Esophagus squamous epithelium (tissue), 4 donors: ENCODE measurements at regions not wholly inside any gene's neighbourhood (a gene's known extent, or its start where the extent isn't known, plus 50 kb on each side); places are given as distances from the start of the nearest gene placed in this dataset.

Experiments used
- POLR2A ChIP-seq, 4 donors: fragments of 450-650 bp; IDR thresholded peaks; one replicate each; pipeline ENCODE4 v1.6.1; 2017; ENCODE audit warnings: antibody characterized with exemption in 4 of 4, mild to moderate bottlenecking in 4 of 4, moderate library complexity in 3 of 4
- TF ChIP-seq, protein P1 (sequence below), 6 experiments: fragments of 450-650 bp in 4 of 6; fragments of 200-600 bp in 2 of 6; sonication (generic) in 2 of 6; IDR thresholded peaks; one replicate each; pipeline ENCODE4 v1.5.1; 2016 to 2019; ENCODE audit warnings: antibody characterized with exemption in 6 of 6, mild to moderate bottlenecking in 4 of 6, moderate library complexity in 4 of 6

DNA sequence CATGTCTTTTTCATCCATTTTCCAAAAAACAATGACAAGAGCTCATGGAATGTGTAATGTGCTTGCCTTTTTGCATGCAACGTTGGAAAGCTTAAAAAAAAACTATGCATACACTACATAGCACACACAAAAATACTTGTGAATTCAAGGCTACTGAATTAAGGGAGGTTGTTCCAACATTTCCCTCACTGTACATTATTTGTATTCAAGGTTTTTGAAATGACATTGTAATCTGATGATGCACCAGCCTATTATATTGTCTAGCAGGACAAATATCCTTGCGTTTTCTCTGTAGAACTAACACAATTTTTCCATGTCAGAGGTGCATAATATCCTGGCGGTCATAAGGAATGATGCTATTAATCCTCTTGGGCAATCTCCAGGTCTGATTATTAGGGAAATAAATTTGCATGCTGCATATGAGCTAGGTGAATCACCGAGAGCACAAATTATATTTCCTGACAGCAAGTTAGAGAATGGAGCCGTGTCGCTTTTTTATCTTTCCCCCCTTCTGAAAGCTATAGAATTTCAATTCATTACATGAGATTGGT lies 836.9 kb upstream of the FANCL start:
- TF ChIP-seq, protein P1, sequence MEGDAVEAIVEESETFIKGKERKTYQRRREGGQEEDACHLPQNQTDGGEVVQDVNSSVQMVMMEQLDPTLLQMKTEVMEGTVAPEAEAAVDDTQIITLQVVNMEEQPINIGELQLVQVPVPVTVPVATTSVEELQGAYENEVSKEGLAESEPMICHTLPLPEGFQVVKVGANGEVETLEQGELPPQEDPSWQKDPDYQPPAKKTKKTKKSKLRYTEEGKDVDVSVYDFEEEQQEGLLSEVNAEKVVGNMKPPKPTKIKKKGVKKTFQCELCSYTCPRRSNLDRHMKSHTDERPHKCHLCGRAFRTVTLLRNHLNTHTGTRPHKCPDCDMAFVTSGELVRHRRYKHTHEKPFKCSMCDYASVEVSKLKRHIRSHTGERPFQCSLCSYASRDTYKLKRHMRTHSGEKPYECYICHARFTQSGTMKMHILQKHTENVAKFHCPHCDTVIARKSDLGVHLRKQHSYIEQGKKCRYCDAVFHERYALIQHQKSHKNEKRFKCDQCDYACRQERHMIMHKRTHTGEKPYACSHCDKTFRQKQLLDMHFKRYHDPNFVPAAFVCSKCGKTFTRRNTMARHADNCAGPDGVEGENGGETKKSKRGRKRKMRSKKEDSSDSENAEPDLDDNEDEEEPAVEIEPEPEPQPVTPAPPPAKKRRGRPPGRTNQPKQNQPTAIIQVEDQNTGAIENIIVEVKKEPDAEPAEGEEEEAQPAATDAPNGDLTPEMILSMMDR (IDR thresholded peaks at IDR 0.05), result no peak
- no peak for TF ChIP-seq POLR2A (IDR thresholded peaks at IDR 0.05)
